OCI-LY7 (cell line): ENCODE measurements at regions not wholly inside any gene's neighbourhood (a gene's known extent, or its start where the extent isn't known, plus 50 kb on each side); places are given as distances from the start of the nearest gene placed in this dataset.

Source experiments
- EZH2phosphoT487 ChIP-seq: fragments of 200-600 bp; sonication (generic); IDR thresholded peaks from 2 replicates; pipeline ENCODE4 v1.6.1; 2018; ENCODE audit warnings: low read depth, borderline replicate concordance, mild to moderate bottlenecking, mixed run types, antibody characterized with exemption, low read length, moderate library complexity, mixed read lengths
- TF ChIP-seq, protein P1 (sequence below): fragments of 200-600 bp; sonication (generic); conservative IDR thresholded peaks from 2 replicates; pipeline ENCODE4 v1.5.1; 2014; ENCODE audit warnings: mild to moderate bottlenecking, antibody characterized with exemption, low read length, moderate library complexity, mixed read lengths

- TF ChIP-seq, protein P1, sequence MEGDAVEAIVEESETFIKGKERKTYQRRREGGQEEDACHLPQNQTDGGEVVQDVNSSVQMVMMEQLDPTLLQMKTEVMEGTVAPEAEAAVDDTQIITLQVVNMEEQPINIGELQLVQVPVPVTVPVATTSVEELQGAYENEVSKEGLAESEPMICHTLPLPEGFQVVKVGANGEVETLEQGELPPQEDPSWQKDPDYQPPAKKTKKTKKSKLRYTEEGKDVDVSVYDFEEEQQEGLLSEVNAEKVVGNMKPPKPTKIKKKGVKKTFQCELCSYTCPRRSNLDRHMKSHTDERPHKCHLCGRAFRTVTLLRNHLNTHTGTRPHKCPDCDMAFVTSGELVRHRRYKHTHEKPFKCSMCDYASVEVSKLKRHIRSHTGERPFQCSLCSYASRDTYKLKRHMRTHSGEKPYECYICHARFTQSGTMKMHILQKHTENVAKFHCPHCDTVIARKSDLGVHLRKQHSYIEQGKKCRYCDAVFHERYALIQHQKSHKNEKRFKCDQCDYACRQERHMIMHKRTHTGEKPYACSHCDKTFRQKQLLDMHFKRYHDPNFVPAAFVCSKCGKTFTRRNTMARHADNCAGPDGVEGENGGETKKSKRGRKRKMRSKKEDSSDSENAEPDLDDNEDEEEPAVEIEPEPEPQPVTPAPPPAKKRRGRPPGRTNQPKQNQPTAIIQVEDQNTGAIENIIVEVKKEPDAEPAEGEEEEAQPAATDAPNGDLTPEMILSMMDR: no peak
- TF ChIP-seq EZH2phosphoT487: no peak
These were observed 1092.5 kb upstream of the EPHA6 start for GRCh38 chr3:95721938-95722337.
